Upper lobe of right lung (tissue), 1 donor: ENCODE measurements at regions not wholly inside any gene's neighbourhood (a gene's known extent, or its start where the extent isn't known, plus 50 kb on each side); places are given as distances from the start of the nearest gene placed in this dataset.

Source experiments
- ATAC-seq: fragments of 200-7000 bp; cut with Tn5 transposase; one replicate; pipeline ENCODE4 v1.9.1; 2020; ENCODE audit warnings: mild to moderate bottlenecking, moderate library complexity
- DNase-seq: peaks from one replicate; pipeline ENCODE4 v3.0.0-alpha.2; 2020
- H3K27ac ChIP-seq: fragments of 200-600 bp; one replicate; pipeline ENCODE4 v1.8.0; 2022
- H3K27me3 ChIP-seq: fragments of 200-600 bp; one replicate; pipeline ENCODE4 v1.8.0; 2022; ENCODE audit warnings: mild to moderate bottlenecking
- H3K36me3 ChIP-seq: fragments of 200-600 bp; one replicate; pipeline ENCODE4 v1.8.0; 2022
- H3K4me1 ChIP-seq: fragments of 200-600 bp; one replicate; pipeline ENCODE4 v1.8.0; 2022
- H3K4me3 ChIP-seq: fragments of 200-600 bp; one replicate; pipeline ENCODE4 v1.8.0; 2022; ENCODE audit warnings: mild to moderate bottlenecking
- H3K9me3 ChIP-seq: fragments of 200-600 bp; one replicate; pipeline ENCODE4 v1.8.0; 2022
- intact Hi-C: fragments of 100-400 bp; cut with DNase I; formaldehyde crosslinking; loops from one replicate; pipeline ENCODE4 v1.11.0; 2022
- TF ChIP-seq, protein P1 (sequence below): fragments of 200-600 bp; IDR thresholded peaks from one replicate; pipeline ENCODE4 v1.8.0; 2022; ENCODE audit warnings: antibody characterized with exemption
- donor health status: DM: no; HTN: yes; CAD: no; lungs with severe emphysema.

DNA sequence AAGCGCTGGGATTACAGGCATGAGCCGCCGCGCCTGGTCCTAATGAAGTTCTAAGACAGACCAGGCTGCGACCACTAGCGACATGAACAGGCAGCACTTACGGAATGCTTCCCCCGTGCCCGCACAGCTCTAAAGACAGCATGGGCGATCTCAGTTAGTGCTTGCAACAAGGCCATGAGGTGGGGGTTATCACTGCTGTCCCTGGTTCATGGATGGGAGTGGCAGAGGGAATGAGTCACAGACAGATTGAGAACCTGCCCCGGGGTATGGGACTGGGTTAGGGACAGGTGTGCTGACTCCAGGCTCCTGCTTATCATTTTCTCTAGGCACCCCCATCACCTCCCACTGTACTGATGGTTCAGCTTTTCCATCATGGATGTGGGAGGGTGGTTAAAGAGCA, 160.9 kb downstream of the VRK1 start:
- Histone ChIP-seq H3K9me3 (no peaks in the 10 kb centered on the region), H3K27ac (no peak overlapping the region), H3K4me3 (no peak overlapping the region), H3K36me3 (no peaks in the 10 kb centered on the region), H3K4me1 (no peaks in the 10 kb centered on the region), H3K27me3 (no peaks in the 10 kb centered on the region)
- ATAC-seq = no peak
- TF ChIP-seq, protein P1, sequence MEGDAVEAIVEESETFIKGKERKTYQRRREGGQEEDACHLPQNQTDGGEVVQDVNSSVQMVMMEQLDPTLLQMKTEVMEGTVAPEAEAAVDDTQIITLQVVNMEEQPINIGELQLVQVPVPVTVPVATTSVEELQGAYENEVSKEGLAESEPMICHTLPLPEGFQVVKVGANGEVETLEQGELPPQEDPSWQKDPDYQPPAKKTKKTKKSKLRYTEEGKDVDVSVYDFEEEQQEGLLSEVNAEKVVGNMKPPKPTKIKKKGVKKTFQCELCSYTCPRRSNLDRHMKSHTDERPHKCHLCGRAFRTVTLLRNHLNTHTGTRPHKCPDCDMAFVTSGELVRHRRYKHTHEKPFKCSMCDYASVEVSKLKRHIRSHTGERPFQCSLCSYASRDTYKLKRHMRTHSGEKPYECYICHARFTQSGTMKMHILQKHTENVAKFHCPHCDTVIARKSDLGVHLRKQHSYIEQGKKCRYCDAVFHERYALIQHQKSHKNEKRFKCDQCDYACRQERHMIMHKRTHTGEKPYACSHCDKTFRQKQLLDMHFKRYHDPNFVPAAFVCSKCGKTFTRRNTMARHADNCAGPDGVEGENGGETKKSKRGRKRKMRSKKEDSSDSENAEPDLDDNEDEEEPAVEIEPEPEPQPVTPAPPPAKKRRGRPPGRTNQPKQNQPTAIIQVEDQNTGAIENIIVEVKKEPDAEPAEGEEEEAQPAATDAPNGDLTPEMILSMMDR = no peak
- intact Hi-C loops = no loop called here
- DNase-seq = no peak

DNA sequence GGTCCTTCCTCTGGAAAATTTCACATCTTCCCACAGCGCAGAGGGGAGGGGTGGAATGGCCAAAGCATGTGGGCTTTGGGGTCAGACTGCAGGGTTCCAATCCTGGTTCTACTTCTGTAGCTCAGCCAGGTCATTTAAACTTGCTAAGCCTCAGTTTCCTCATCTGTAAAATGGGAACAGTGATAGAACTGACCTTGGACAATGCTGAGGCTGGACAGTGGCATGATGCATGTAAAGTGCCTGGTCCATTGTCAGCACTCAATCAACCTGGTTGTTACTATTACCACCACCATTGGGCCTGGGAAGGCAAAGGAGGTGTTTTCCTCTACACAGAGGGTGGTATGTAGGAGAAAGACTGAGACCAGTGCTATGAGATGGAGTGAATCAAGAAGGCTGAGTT, 162.8 kb downstream of the VRK1 start:
- Histone ChIP-seq H3K27ac (no peak overlapping the region), H3K9me3 (no peaks in the 10 kb centered on the region), H3K4me3 (no peak overlapping the region), H3K27me3 (no peaks in the 10 kb centered on the region), H3K36me3 (no peaks in the 10 kb centered on the region), H3K4me1 (no peaks in the 10 kb centered on the region)
- ATAC-seq (no peak), DNase-seq (no peak)
- intact Hi-C loops = no loop called here
- TF ChIP-seq, protein P1 = no peak

DNA sequence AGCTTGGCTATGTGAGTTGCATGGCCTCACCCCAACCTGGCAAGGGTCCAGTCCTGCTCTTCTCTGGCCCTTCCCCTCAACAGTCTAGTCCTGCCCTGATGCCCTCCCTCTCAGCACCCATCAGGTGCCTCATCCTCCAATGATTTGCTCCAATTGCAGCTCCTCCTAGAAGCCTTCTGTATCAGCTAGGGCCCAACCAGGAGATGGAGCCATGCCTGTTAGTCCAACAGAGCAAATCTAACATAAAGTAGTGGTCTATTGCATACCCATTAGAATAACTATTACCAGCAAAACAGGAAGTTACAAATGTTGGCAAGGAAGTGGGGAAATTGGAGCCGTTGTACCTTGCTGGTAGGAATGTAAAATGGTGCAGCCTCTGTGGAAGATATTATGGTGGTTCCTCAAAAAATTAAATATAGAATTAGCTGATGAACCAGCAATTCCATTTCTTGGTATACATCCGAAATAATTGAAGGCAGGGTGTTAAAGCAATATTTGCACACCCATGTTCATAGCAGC, 163.5 kb downstream of the VRK1 start:
- no peak overlapping the region for H3K4me3 ChIP-seq
- no peaks in the 10 kb centered on the region for H3K27me3 ChIP-seq
- H3K36me3 ChIP-seq = no peaks in the 10 kb centered on the region
- H3K9me3 ChIP-seq = no peaks in the 10 kb centered on the region
- DNase-seq = no peak
- ATAC-seq = no peak
- H3K27ac ChIP-seq = no peak overlapping the region
- intact Hi-C loops = no loop called here
- no peaks in the 10 kb centered on the region for H3K4me1 ChIP-seq
- TF ChIP-seq, protein P1 = no peak

DNA sequence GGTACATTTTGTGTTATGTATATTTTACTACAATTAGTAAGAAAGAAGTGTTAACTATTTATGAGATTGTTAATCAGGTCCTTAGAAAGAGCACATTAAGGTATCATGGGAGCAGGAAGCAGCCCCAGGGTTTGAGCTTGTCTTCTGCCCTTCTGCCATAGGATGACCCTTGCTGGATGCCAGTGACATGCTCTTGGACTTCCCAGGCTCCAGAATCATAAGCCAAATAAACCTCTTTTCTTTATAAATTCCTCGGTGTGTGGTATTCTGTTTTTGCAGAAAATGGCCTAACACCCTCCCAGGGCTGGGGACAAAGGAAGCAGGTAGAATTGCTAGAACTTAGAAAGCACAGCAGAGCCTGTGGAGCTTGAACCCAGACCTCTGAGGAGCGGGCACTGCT, 164.7 kb downstream of the VRK1 start:
- no peak overlapping the region for H3K4me3 ChIP-seq
- no peaks in the 10 kb centered on the region for H3K9me3 ChIP-seq
- TF ChIP-seq, protein P1 = no peak
- H3K4me1 ChIP-seq = no peaks in the 10 kb centered on the region
- no peaks in the 10 kb centered on the region for H3K36me3 ChIP-seq
- no peaks in the 10 kb centered on the region for H3K27me3 ChIP-seq
- H3K27ac ChIP-seq = no peak overlapping the region
- intact Hi-C loops = no loop called here
- no peak for DNase-seq
- no peak for ATAC-seq

DNA sequence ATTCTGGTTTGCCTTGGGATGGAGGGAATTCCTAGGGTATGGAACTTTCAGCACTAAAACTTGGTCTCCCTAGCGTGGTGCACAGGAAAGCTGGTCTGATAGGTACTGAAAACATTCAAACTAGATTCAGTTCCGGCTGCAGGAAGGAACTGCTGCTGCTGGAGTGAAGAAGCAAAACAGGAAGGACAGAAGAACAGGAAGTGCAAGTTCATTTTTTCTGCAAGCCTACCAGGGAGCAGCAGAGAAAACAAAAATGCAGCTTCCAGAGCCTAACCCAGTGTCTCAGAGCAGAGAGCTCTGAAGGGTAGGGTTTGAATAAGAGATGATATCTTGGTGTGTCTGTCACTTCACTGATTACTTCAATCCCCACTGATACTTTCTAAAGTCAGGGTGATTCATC, 165.2 kb downstream of the VRK1 start:
- intact Hi-C loops = no loop called here
- no peak for DNase-seq
- no peak overlapping the region for H3K4me3 ChIP-seq

More for the DNA sequence above, 165.2 kb downstream of the VRK1 start:
- no peaks in the 10 kb centered on the region for H3K4me1 ChIP-seq
- TF ChIP-seq, protein P1 = no peak
- peak; percentile 62 for ATAC-seq
- no peaks in the 10 kb centered on the region for H3K36me3 ChIP-seq
- H3K27me3 ChIP-seq = no peaks in the 10 kb centered on the region
- H3K9me3 ChIP-seq = no peaks in the 10 kb centered on the region
- no peak overlapping the region for H3K27ac ChIP-seq
